HG03139 (cell line): ENCODE measurements at regions not wholly inside any gene's neighbourhood (a gene's known extent, or its start where the extent isn't known, plus 50 kb on each side); places are given as distances from the start of the nearest gene placed in this dataset.
"Not testable (repeated sequence)": the region's sequence is repeated elsewhere in the genome, so short reads cannot be mapped to it uniquely, and the experiment has no call there.

Experiments
- ATAC-seq: cut with Tn5 transposase; IDR thresholded peaks from one replicate; pipeline ENCODE4 v1.9.1; 2021; ENCODE audit not compliant: unreplicated experiment

DNA sequence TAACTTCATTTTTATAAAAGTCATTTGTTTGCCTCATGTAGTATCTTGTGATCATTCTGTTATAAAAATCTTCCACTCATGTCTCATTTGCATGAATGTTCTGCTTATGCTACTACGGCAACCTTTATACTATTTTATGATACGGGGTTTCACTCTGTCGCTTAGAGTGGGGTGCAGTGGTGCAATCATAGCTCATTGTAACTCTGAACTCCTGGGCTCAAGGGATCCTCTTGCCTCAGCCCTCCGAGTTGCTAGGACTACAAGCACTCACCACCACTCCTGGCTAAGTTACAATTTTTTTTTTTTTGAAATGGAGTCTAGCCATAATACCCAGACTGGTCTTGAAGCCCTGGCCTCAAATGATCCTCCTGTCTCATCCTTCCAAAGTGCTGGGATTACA lies 154.4 kb upstream of the PREP start:
- ATAC-seq: no peak

- no peak for ATAC-seq
These were observed 150.3 kb upstream of the PREP start for GRCh38 chr6:105553171-105553570.

DNA sequence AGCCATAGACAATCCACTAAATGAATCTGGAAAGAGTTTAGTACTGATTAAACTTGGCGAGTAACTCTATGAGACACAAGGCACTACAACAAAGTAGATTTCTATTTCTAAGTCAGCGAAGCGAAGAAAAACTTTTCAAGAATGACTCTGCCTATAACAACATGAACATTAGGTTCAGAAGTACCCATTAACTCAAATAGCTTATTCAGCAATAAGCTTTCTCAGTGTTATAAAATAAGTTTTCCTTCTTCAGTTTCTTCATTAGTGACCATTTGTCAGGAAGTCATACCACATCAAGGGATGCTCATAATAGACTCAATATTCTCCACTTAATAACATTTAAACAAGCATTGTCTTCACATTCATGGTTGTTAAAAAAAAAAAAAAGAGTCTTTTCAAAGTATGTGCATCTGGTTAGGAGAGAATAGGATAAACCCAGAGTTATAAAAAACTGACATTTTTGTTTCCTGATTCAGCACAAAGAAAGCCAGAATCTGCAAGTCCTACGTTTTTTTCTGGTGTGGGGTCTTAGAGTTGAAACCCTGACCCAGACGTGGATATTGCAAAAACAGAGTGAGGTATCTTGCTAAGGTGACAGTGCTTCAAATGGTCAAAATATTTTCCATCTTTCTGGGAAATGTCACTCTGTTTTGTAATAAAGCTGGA lies 148.2 kb upstream of the PREP start:
- ATAC-seq: no peak

- no peak for ATAC-seq
These were observed 143.9 kb upstream of the PREP start for GRCh38 chr6:105546754-105547153.

GRCh38 chr6:105545947-105546731 lies 143.3 kb upstream of the PREP start:
- no peak for ATAC-seq

DNA sequence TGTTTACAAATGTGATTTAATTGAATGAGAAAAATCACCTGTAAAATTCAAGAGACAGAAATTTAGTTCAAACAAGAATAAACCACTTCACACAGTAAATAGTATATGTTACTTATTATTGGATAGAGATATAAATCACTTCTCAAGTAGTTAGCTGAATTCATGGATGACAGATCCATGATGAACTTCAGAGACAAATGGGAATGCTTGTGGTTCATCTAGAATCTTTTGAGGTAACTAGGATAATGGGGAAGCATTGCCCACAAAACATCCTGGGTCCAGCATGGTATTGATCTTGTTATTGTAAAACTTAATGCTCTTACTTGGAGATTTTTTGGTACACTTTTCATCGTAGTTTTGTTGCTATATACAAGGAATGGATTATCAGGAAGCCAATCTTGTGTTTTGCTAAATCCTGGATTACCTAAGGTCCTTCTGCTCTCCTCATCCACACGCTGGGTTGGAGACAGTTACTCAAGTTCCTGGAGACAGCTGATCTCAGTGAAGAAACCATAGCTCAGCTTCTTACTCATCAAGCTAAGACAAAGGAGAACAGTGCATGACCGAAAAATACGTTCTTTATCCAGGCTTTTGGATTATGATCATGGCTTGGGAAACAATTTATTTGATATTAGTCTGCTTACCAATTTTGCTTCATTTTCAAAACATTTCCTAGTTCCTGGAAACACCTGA lies 142.5 kb upstream of the PREP start:
- no peak for ATAC-seq

DNA sequence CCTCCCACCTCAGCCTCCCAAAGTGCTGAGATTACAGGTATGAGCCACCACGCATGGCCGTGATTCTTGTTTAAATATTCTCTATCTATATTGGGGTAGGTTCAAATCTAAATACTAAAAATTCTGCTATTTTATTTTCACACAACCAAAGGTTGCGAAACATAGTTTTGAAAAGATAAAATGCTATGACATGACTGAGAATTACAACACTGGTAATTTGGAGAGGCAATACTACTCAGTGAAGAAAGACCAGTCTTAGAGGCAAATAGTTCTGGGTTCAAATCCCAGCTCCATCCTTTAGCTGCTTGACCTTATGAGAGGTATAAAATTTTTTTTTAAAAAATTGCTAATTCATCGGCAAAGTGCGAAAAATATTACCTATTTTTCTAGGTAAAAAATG lies 137.0 kb upstream of the PREP start:
- no peak for ATAC-seq

- no peak for ATAC-seq
These were observed 135.2 kb upstream of the PREP start for GRCh38 chr6:105537981-105538578.

- no peak for ATAC-seq
These were observed 134.1 kb upstream of the PREP start for GRCh38 chr6:105536961-105537360.

DNA sequence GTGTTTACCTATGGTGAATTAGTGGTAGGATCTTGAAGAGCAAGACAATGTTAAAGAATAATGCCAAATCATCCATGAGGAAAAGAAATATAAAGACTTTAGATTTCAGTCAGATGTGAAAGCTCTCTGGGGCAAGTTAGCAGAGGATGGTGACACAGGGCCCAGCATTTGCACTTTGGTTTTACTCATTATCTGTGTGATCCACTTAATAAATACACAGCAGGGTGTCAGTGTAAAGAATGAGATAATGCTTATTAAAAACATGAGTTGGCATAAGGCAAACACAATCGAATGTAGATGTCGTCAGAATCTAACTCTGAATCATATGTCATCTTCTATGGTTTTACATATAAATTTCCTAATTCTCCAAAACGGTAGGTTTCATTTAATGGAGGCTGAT lies 130.4 kb upstream of the PREP start:
- no peak for ATAC-seq

- ATAC-seq: no peak
These were observed 123.5 kb upstream of the PREP start for GRCh38 chr6:105526225-105526872.

- ATAC-seq: no peak
These were observed 119.9 kb upstream of the PREP start for GRCh38 chr6:105522626-105523322.

- no peak for ATAC-seq
These were observed 117.1 kb upstream of the PREP start for GRCh38 chr6:105519954-105520353.

DNA sequence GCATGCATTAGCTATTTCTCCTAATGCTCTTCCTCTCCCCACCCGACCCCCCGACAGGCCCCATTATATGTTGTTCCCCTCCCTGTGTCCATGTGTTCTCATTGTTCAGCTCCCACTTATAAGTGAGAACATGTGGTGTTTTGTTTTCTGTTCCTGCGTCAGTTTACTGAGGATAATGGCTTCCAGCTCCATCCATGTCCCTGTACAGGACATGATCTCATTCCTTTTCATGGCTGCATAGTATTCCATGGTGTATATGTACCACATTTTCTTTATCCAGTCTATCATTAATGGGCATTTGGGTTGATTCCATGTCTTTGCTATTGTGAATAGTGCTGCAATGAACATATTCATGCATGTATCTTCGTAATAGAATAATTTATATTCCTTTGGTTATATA lies 116.1 kb upstream of the PREP start:
- not testable (repeated sequence) for ATAC-seq

DNA sequence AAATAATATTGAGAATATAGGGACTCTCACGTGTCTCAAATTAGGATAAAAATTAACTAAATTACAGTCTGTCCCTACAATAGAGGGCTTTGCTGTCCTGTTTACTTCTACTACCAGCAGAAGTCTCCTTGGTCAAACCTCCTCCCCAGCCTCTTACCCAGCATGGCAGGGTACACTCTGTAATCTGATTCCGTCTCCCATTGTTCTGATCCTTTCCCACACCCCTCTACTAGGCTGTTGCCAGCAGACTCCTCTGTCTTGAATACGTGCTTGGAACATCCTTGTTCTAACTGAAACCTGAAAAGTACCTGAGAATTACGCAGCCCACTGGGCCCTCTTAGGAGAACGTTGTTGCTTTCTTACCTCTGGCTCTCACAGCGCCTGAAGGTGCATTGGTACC lies 112.2 kb upstream of the PREP start:
- ATAC-seq: no peak

DNA sequence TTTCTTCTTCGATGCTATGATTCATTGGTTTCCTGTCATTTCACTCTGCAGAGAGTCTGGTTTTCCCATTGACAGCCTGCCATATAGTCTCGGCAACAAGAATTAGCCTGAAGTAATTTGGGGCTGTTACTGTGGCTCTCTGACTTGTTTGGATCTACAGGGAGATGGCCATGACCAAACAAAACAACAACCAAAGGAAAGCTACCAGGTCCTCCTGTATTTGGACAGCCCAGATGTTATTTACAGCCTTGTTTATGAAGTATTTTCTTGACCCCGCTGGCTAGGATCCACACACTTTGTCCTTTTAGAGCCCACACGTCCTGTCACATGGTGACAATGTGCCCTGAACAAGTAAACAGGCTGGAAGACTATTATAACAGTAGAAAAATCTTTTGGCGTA lies 111.4 kb upstream of the PREP start:
- ATAC-seq: no peak

GRCh38 chr6:105511639-105512038 lies 108.8 kb upstream of the PREP start:
- no peak for ATAC-seq

- no peak for ATAC-seq
These were observed 107.9 kb upstream of the PREP start for GRCh38 chr6:105510746-105511145.

DNA sequence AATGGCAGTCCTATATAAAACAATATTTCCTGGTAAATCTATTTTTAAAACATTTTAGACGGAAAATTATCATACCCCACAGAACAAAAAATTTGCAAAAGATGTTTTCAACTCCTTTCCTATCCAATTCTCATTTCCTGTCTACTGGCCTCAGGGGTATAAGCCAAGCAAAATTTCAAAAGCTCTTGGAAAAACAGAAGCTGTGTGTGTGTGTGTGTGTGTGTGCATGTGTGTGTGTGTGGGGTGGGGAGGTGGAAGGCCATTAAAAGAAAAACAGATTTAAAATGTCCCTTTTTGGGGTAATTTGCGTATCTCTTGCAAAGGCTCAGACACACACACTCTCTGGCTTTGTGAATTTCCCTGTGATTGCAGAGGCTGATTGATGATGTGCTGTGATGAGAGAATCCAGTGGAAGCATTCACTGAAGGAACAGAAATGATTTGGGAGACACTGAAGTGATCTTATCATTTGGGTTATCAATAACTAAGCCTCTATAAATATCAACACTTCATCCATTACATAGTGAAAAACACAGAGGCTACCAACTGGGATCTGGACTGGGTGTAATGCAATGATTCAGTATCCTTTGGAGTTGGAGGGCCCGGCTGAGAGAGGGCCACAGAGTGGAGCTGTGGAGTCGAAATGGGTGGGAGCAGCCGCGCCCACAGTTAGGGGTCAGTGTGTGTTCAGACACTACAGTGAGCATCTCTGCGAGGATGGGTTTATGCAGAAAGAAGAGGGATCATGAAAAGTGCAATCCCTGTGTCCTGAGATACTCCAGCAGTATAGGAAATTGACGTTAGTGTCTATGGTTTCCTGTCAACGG lies 106.8 kb upstream of the PREP start:
- no peak for ATAC-seq

GRCh38 chr6:105507811-105508210 lies 104.9 kb upstream of the PREP start:
- no peak for ATAC-seq
